Upper lobe of left lung (tissue), 4 donors: ENCODE measurements at regions not wholly inside any gene's neighbourhood (a gene's known extent, or its start where the extent isn't known, plus 50 kb on each side); places are given as distances from the start of the nearest gene placed in this dataset.

Experiments used
- EP300 ChIP-seq, 4 donors: sonication (generic); formaldehyde crosslinking; IDR thresholded peaks; one replicate each; pipeline ENCODE4 v1.5.1; 2017; ENCODE audit warnings: antibody characterized with exemption in 4 of 4, control low read depth in 2 of 4
- POLR2A ChIP-seq, 4 donors: fragments of 450-650 bp; IDR thresholded peaks; one replicate each; pipeline ENCODE4 v1.5.1; 2016 to 2017; ENCODE audit warnings: antibody characterized with exemption in 4 of 4, mild to moderate bottlenecking in 2 of 4
- POLR2AphosphoS5 ChIP-seq, 2 donors: sonication (generic); formaldehyde crosslinking; IDR thresholded peaks; one replicate each; pipeline ENCODE4 v1.5.1; 2017; ENCODE audit warnings: antibody characterized with exemption in 2 of 2
- TF ChIP-seq, protein P1 (sequence below), 6 experiments: fragments of 450-650 bp in 4 of 6; fragments of 200-600 bp in 2 of 6; sonication (generic) in 2 of 6; IDR thresholded peaks; one replicate each; pipeline ENCODE4 v1.5.1; 2016 to 2019; ENCODE audit warnings: antibody characterized with exemption in 6 of 6

DNA sequence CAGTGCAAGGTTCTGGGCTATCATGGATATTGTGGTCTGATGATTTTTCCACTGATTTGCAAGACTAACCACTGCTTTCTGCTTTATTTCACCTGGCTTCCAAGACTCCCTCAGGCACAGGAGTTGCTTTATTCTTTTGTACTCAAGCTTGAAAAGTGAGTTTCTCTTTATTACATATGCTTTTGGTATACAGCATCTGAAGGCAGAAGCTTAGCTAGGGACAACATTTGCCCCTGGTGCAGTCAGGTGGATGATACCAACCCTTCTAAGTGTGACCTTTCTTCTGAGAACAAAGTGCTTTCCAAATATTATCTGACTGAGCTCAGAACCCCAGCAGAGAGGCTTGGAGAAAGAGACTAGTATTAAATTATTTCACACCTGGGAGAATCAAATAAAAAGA, 94.0 kb upstream of the PHACTR1 start:
- TF ChIP-seq, protein P1, sequence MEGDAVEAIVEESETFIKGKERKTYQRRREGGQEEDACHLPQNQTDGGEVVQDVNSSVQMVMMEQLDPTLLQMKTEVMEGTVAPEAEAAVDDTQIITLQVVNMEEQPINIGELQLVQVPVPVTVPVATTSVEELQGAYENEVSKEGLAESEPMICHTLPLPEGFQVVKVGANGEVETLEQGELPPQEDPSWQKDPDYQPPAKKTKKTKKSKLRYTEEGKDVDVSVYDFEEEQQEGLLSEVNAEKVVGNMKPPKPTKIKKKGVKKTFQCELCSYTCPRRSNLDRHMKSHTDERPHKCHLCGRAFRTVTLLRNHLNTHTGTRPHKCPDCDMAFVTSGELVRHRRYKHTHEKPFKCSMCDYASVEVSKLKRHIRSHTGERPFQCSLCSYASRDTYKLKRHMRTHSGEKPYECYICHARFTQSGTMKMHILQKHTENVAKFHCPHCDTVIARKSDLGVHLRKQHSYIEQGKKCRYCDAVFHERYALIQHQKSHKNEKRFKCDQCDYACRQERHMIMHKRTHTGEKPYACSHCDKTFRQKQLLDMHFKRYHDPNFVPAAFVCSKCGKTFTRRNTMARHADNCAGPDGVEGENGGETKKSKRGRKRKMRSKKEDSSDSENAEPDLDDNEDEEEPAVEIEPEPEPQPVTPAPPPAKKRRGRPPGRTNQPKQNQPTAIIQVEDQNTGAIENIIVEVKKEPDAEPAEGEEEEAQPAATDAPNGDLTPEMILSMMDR (IDR thresholded peaks at IDR 0.05) = no peak
- TF ChIP-seq POLR2A (IDR thresholded peaks at IDR 0.05) = no peak
- no peak for TF ChIP-seq EP300 (IDR thresholded peaks at IDR 0.05)
- TF ChIP-seq POLR2AphosphoS5 (IDR thresholded peaks at IDR 0.05) = no peak
